Fibroblast of pulmonary artery (primary cell): ENCODE measurements at regions not wholly inside any gene's neighbourhood (a gene's known extent, or its start where the extent isn't known, plus 50 kb on each side); places are given as distances from the start of the nearest gene placed in this dataset.
"Not testable (repeated sequence)": the region's sequence is repeated elsewhere in the genome, so short reads cannot be mapped to it uniquely, and the experiment has no call there.

ENCODE experiments used
- DNase-seq: peaks from one replicate; pipeline ENCODE4 v3.0.0-alpha.2; 2010; ENCODE audit warnings: low read depth
- H3K4me3 ChIP-seq: replicated peaks from 2 replicates; pipeline ENCODE4 v1.5.1; 2011; ENCODE audit warnings: low read depth, mild to moderate bottlenecking, control low read depth, low read length, moderate library complexity
- TF ChIP-seq, protein P1 (sequence below): IDR thresholded peaks from 2 replicates; pipeline ENCODE4 v1.5.1; 2011; ENCODE audit warnings: mild to moderate bottlenecking, control low read depth, low read length, inconsistent platforms; ENCODE audit errors: missing control alignments

DNA sequence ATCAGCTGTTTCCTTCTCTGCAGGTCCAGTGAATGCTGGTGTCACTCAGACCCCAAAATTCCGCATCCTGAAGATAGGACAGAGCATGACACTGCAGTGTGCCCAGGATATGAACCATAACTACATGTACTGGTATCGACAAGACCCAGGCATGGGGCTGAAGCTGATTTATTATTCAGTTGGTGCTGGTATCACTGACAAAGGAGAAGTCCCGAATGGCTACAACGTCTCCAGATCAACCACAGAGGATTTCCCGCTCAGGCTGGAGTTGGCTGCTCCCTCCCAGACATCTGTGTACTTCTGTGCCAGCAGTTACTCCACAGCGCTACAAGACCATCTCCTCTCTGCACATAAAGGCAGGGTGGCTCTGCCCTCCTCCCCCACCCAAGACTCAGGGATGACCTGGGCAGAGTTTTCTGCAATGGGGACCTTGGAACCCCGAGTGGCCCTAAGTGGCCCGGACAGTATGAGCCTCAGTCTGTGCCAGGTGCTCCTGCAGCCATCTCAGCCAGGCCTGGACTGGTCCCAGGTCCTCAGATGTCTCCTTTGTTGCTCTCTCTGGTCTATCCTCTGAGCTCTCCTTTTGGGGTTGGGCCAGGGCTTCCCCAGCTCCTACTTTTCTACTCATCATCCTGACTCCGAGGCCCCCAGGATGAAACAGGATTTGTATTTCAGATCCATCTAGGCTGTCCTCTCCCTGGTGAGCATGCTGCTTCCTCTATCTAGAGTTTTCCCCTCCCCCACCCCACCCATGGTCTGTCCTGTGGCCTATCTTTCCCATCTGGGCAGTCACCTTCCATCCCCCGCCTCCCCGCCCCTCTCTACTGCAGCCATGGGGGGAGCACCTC lies 212.1 kb upstream of the PRSS58 start:
- H3K4me3 ChIP-seq, result no peak overlapping the region
- TF ChIP-seq, protein P1, sequence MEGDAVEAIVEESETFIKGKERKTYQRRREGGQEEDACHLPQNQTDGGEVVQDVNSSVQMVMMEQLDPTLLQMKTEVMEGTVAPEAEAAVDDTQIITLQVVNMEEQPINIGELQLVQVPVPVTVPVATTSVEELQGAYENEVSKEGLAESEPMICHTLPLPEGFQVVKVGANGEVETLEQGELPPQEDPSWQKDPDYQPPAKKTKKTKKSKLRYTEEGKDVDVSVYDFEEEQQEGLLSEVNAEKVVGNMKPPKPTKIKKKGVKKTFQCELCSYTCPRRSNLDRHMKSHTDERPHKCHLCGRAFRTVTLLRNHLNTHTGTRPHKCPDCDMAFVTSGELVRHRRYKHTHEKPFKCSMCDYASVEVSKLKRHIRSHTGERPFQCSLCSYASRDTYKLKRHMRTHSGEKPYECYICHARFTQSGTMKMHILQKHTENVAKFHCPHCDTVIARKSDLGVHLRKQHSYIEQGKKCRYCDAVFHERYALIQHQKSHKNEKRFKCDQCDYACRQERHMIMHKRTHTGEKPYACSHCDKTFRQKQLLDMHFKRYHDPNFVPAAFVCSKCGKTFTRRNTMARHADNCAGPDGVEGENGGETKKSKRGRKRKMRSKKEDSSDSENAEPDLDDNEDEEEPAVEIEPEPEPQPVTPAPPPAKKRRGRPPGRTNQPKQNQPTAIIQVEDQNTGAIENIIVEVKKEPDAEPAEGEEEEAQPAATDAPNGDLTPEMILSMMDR, result no peak
- DNase-seq, result no peak

GRCh38 chr7:142468871-142469665 lies 211.2 kb upstream of the PRSS58 start:
- no peak overlapping the region for H3K4me3 ChIP-seq
- no peak for DNase-seq
- TF ChIP-seq, protein P1, result no peak

- not testable (repeated sequence) for DNase-seq, H3K4me3 ChIP-seq
Measured at GRCh38 chr7:142467056-142467655, 209.3 kb upstream of the PRSS58 start.

DNA sequence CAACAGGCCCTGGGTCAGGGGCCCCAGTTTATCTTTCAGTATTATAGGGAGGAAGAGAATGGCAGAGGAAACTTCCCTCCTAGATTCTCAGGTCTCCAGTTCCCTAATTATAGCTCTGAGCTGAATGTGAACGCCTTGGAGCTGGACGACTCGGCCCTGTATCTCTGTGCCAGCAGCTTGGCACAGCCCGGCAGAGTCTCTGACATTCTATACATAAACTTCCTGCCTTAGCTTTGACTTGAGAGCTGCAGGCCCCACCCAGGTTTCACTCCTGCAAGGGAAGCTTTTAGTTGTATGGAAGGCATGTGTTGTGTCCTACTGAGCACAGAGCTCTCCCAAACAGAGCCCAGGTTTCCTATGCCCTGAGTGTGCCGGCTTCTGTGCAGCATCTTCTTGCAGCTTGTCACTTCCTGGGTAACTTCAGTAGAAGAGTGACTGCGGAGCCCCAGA lies 205.6 kb upstream of the PRSS58 start:
- TF ChIP-seq, protein P1, result no peak
- DNase-seq, result no peak
- no peak overlapping the region for H3K4me3 ChIP-seq

- TF ChIP-seq, protein P1, result no peak
- no peak overlapping the region for H3K4me3 ChIP-seq
- DNase-seq, result peak; percentile 49
Measured at GRCh38 chr7:142461437-142461836, 203.6 kb upstream of the PRSS58 start.

DNA sequence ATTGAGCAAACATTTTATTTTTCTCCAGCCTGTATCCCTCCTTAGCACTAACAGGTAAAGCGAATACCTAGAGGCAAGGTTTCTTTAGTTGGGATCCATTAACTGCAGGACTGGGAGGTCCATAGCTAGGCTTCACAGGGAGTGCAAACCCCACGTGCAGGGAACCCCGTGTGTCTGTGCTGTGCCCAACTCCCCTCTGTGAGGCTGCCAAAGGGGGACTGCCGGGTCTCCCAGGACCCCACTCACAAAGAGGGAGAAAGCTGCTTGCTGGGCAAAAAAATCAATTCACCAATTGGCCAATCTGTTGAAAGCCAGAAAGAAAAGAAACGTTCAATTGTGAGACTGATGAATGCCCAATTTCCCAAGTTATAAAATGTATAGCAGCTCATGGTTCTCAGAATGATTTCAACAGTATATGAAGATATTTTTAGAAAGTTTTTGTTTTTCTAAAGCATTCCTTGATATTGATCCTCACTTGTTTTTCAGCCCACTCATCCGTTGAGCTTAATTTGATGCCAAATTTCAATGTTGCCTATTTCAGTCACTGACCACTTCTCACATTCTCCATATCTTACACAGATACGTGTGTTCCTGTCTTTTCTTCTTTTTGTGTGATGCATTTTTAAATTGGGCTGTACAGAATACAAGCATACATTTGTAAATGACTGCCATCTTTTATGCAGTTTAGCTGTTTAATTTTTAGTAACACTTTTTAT lies 202.7 kb upstream of the PRSS58 start:
- no peak for DNase-seq

More for the DNA sequence above, 202.7 kb upstream of the PRSS58 start:
- no peak overlapping the region for H3K4me3 ChIP-seq
- TF ChIP-seq, protein P1, result no peak
